GM18868 (cell line): ENCODE measurements at regions not wholly inside any gene's neighbourhood (a gene's known extent, or its start where the extent isn't known, plus 50 kb on each side); places are given as distances from the start of the nearest gene placed in this dataset.

ENCODE experiments used
- ATAC-seq: cut with Tn5 transposase; IDR thresholded peaks from one replicate; pipeline ENCODE4 v1.9.1; 2021; ENCODE audit warnings: mild to moderate bottlenecking, moderate library complexity; ENCODE audit not compliant: unreplicated experiment

- ATAC-seq: no peak
Observed at GRCh38 chr4:19915276-19915675, 336.4 kb upstream of the SLIT2 start.

- no peak for ATAC-seq
Observed at GRCh38 chr4:19913650-19914049, 338.1 kb upstream of the SLIT2 start.

GRCh38 chr4:19910861-19911525, 340.7 kb upstream of the SLIT2 start:
- no peak for ATAC-seq

- no peak for ATAC-seq
Observed at GRCh38 chr4:19905024-19905423, 346.7 kb upstream of the SLIT2 start.

DNA sequence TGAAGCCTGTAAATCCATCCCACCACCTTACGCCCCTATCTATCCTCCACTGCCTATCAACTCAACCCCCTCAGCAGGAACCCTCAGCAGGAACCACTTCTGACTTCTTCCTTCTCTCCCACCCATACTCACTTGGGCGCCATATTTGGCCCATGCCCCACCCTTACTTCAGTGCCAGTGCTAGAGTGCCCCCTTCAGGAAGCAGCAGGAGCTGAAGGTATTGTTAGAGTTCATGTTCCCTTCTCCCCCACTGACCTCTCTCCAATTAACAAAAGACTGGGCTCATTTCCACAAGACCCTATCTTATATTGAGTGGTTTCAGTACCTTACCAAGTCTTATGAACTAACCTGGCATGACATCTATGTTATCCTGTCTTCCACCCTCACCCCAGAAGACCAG, 363.1 kb upstream of the SLIT2 start:
- ATAC-seq: no peak

DNA sequence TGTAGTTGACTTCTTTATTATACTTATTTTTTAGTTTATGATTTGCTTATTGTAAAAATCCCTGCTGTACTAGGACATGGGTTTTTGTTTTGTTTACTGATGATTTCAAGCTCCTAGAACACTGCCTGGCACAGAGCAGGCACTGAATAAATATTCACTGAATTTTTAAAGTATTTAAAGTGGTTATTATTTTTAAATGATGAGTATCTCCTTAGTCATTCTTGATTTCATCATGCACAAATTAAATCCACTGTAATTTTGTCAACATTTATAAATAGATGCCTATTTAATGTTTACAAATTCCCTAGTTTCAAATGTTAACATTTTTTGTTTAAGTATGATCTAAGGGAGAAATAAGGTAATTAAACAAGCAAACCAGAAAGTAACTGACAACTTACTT, 367.9 kb upstream of the SLIT2 start:
- no peak for ATAC-seq

- no peak for ATAC-seq
Observed at GRCh38 chr4:19880206-19880605, 371.5 kb upstream of the SLIT2 start.

DNA sequence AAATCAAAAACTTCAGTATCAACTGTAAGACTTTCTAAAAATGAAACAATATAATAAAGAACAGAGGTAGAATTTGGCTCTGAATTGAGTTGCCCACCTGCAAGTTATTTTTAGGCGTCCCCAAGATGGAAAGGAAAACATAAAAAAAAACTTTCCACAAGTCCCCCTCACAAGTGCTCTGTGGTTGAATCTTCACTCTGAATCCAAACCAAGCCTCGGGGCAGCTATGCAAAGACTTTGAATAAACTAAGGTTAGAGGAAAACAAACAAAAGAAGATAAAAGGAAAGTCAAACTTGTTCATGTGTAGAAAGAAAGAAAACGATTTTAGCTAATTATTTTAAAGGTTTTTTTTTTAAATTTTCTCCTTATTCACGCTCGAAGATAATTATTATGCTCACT, 372.4 kb upstream of the SLIT2 start:
- no peak for ATAC-seq

GRCh38 chr4:19857991-19858390, 393.7 kb upstream of the SLIT2 start:
- ATAC-seq: no peak

DNA sequence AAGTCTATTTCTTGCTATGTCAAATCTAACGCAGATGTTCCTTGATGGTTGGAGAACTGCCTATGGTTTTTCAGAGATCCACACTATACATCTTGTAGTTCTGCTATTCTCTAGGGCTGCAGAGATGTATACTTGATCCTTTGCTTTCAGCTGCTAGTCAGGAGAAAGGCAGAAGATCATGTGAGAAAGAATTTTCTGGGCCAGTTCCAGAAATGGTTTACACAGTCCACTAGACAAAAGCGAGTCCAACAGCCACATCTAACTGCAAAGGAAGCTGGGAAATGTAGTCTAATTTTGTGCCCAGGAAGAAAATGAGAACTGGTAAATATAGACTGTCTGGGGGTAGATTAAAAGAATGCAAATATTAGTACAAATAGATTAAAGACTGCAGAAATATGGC, 394.3 kb upstream of the SLIT2 start:
- ATAC-seq: no peak

GRCh38 chr4:19850909-19851308, 400.8 kb upstream of the SLIT2 start:
- no peak for ATAC-seq

DNA sequence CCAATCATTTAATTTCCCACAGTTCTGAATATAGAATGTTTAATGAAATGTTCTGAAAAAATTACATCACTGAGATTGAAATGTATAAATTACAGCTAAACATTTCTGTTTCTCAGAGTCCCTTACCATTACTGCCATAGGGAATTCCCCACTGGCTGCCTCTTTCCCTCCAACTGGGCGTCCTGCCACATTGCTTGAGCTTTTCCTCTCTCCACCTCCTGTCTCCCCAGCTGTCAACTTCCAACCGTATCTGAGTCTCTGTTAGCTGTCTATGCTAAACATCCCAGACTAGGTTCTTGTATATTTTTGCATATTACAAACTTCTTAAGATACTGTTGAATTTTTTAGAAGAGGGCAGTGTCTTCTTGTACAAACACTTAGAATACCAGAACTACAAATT, 407.3 kb upstream of the SLIT2 start:
- ATAC-seq: no peak

DNA sequence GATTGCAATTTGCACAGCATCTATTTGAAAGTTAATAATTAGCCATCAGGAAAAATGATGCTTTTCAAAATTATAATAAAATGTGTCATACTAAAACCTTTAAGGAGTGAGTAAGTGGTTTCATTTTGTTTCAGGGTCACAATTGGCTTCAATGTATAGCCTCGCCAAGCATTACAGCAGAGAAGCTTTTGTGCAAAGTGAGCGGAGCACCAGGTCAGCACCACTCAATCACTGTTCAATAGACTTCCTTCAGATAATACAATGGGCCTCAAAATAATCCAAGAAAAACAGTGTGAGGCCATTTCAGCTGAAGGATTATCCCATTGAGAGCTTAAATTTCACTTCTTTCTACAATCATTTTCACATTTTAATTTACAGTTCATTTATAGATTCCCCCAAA, 409.2 kb upstream of the SLIT2 start:
- ATAC-seq: no peak

GRCh38 chr4:19838858-19839257, 412.8 kb upstream of the SLIT2 start:
- ATAC-seq: no peak

DNA sequence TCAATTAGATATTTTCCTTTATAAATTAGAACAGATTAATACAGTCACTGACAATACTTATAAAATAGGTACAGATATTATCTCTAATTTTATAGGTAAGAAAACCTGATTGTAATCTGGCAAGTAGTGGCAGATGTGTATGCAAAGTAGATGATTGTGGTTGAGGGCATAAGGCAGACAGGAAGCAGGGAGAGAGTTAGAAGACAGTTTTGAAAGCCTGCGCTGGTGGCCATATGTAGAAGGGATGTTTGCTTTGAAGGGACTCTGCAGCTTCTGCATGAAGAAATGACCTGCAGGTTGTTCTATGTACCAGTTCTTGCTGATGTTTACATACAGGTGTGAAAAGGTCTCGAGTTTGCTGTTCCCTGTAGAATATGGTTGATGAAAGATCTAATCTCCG, 416.3 kb upstream of the SLIT2 start:
- ATAC-seq: no peak

- ATAC-seq: no peak
Observed at GRCh38 chr4:19832411-19832810, 419.3 kb upstream of the SLIT2 start.

DNA sequence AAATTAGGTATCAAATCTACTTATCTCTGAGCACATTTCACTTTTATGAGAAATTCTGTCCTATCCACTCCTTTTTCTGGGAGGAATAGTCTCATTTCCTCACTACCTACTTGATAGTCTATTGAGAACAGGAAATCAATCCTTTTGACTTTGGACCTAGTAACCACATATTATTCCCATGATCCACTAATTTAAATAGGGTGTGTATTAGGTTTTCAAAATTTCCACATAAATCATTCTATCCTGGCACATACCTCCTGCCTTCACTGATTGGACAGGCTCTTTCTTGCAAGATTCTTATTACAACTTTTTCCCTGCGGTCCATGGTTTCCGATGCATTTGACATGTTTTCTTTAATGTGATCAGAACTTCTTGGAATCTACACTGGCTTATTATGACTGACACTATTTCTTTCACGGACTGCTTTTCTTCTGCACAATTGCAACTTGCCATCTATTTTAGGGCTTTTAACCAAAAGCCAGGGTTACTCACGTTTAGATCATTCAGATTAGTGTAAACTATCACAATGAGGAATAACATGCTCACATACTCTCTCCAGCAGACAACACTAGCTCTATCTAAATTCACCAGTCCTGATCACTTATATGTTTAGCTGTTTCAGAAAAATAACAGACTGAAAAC, 419.9 kb upstream of the SLIT2 start:
- no peak for ATAC-seq

- no peak for ATAC-seq
Observed at GRCh38 chr4:19829101-19829500, 422.6 kb upstream of the SLIT2 start.

DNA sequence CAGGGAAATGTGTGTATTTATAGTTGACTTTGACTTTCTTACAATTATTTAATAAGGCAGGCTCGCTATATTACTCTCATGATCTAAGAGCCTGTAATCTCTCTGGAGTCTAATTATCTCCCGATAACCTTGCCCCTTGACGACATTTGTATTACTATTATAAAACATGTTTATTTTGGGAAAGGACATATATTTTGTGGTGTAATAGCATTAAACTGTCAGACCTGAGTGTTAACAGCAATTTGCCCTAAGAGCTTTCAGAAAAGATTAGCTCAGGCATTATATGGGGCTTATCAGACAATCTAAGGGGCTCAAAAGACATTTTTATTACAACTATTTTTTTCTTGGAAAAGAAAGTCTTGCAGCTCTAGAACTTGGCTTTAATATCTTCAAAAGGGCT, 427.9 kb upstream of the SLIT2 start:
- ATAC-seq: no peak

- no peak for ATAC-seq
Observed at GRCh38 chr4:19819737-19820136, 432.0 kb upstream of the SLIT2 start.

DNA sequence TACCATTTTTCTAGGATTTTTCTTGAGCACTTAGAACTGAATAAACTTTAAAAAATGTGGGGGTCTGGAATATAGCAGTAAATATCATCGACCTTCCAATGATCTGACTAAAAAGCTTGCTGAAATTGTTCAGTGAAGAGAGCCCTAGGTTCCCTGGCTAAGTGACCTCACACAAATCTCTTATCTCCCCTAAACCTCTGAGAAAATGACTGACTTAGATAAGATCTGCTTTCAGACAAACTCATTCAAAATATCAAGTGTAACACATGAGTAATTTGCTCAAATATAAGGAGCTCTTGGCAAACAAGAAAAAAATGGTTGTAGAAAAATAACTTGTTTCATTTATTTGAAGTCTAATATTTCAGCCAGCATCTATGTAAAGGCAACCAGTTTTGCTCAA, 441.7 kb upstream of the SLIT2 start:
- no peak for ATAC-seq

- no peak for ATAC-seq
Observed at GRCh38 chr4:19807505-19807904, 444.2 kb upstream of the SLIT2 start.

DNA sequence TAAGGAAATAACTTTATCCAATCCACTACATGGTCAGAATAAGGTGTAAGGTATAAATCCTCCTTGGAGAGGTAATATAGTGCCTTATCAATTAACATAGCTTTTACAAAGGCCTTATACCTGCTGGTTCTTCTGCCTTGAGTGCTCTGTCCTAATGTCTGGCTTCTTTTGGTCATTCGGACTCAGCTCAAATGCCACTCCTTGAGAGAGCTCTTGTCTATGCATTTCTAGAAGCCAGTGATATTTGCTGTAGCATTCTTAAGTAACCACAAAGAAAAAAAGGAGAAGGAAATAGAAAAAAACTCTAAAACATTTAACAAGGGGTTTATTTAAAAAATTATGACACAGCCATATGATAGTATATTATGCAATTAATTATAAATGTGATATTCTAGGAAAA, 444.8 kb upstream of the SLIT2 start:
- no peak for ATAC-seq
